H7 (cell line): ENCODE measurements at regions not wholly inside any gene's neighbourhood (a gene's known extent, or its start where the extent isn't known, plus 50 kb on each side); places are given as distances from the start of the nearest gene placed in this dataset.

Experiments used
- DNase-seq: peaks from one replicate; pipeline ENCODE4 v3.0.0; 2012
- H3K27me3 ChIP-seq: 2 replicates; pipeline ENCODE4 v1.6.0; 2011; ENCODE audit warnings: mild to moderate bottlenecking, low read length; ENCODE audit not compliant: control insufficient read depth, insufficient read depth
- H3K36me3 ChIP-seq: replicated peaks from 2 replicates; pipeline ENCODE4 v1.5.1; 2011; ENCODE audit warnings: low read length; ENCODE audit not compliant: control insufficient read depth, insufficient read depth
- H3K4me3 ChIP-seq: 2 replicates; pipeline ENCODE4 v1.5.1; 2011; ENCODE audit warnings: low read depth, mild to moderate bottlenecking, control low read depth, low read length, moderate library complexity; ENCODE audit not compliant: insufficient read depth

GRCh38 chr18:53991805-53992204 lies 232.7 kb downstream of the MBD2 start:
- no peak for DNase-seq
- H3K36me3 ChIP-seq: no peaks in the 10 kb centered on the region
- no peak overlapping the region for H3K4me3 ChIP-seq
- no peaks in the 10 kb centered on the region for H3K27me3 ChIP-seq

DNA sequence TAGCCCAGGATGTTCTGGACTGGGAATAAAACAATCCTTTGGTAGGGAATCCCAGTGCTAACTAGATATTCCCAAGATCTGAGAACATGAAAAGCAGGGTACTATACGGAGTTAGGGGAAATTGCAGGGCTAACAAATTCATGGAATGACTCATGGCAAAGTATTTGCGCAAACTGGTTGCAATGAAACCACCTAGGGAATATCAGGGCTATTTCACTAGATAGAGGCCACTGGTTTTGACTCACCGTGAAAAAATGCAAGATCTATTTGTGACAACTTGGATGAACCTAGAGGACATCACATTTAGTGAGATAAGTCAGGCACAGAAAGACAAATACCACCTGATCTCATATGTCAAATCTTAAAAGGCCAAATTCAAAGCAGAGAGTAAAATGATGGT lies 233.3 kb downstream of the MBD2 start:
- Histone ChIP-seq H3K27me3 (no peaks in the 10 kb centered on the region), H3K4me3 (no peak overlapping the region), H3K36me3 (no peaks in the 10 kb centered on the region)
- DNase-seq: no peak

DNA sequence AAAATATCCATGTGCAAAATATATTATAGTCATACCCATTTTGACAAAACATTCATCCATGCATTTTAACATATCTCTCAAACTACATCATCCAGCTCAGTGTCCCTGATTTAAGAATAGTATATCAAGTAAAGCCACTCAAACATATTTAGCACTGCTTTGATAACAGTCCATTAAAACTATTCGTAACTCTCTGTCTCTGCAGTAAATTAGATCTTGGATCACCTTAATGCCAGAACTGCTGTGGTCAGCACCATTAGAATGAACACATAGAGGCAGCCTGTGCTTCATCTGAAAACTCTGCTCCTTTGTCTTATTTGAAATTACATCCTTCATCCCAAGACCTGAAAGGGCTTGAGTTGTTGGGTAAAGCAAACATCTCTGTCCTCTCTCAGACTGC lies 234.0 kb downstream of the MBD2 start:
- DNase-seq: no peak
- H3K4me3 ChIP-seq: no peak overlapping the region
- no peaks in the 10 kb centered on the region for H3K36me3 ChIP-seq
- no peaks in the 10 kb centered on the region for H3K27me3 ChIP-seq

GRCh38 chr18:53984021-53984420 lies 240.4 kb downstream of the MBD2 start:
- DNase-seq: no peak
- Histone ChIP-seq H3K4me3 (no peak overlapping the region), H3K36me3 (no peaks in the 10 kb centered on the region)

GRCh38 chr18:53971331-53971730 lies 253.1 kb downstream of the MBD2 start:
- no peaks in the 10 kb centered on the region for H3K36me3 ChIP-seq
- no peak for DNase-seq
- H3K4me3 ChIP-seq: no peak overlapping the region
- H3K27me3 ChIP-seq: no peaks in the 10 kb centered on the region

More at GRCh38 chr18:53984021-53984420, 240.4 kb downstream of the MBD2 start:
- H3K27me3 ChIP-seq: no peaks in the 10 kb centered on the region

DNA sequence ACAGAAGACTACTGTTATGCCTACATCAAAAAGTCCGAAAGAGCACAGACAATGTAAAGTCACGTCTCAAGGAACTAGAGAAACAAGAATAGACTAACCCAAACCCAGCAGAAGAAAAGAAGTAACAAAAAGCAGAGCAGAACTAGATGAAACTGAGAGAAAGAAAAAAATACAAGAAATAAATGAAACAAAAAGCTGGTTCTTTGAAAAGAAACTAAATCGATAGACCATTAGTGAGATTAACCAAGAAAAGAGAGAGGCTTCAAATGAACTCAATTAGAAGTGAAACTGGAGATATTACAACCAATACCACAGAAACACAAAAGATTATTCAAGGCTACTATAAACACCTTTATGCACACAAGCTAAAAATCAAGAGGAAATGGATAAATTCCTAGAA lies 271.8 kb downstream of the MBD2 start:
- DNase-seq: no peak

GRCh38 chr18:53950545-53950944 lies 273.9 kb downstream of the MBD2 start:
- DNase-seq: peak; percentile 2
- no peak overlapping the region for H3K4me3 ChIP-seq
- no peaks in the 10 kb centered on the region for H3K27me3 ChIP-seq

More for the DNA sequence above, 271.8 kb downstream of the MBD2 start:
- no peaks in the 10 kb centered on the region for H3K27me3 ChIP-seq
- no peak overlapping the region for H3K4me3 ChIP-seq
- no peaks in the 10 kb centered on the region for H3K36me3 ChIP-seq

GRCh38 chr18:53948991-53949390 lies 275.5 kb downstream of the MBD2 start:
- Histone ChIP-seq H3K4me3 (no peak overlapping the region), H3K36me3 (no peaks in the 10 kb centered on the region), H3K27me3 (no peaks in the 10 kb centered on the region)
- no peak for DNase-seq

More at GRCh38 chr18:53950545-53950944, 273.9 kb downstream of the MBD2 start:
- no peaks in the 10 kb centered on the region for H3K36me3 ChIP-seq

- DNase-seq: no peak
- H3K4me3 ChIP-seq: no peak overlapping the region
- H3K27me3 ChIP-seq: no peaks in the 10 kb centered on the region
- no peaks in the 10 kb centered on the region for H3K36me3 ChIP-seq
Observed at GRCh38 chr18:53947092-53947640, 277.3 kb downstream of the MBD2 start.

- no peak for DNase-seq
Observed at GRCh38 chr18:53946594-53946993, 277.9 kb downstream of the MBD2 start.

GRCh38 chr18:53944721-53945120 lies 279.7 kb downstream of the MBD2 start:
- H3K4me3 ChIP-seq: no peak overlapping the region
- no peaks in the 10 kb centered on the region for H3K27me3 ChIP-seq
- DNase-seq: no peak
- no peaks in the 10 kb centered on the region for H3K36me3 ChIP-seq

More at GRCh38 chr18:53946594-53946993, 277.9 kb downstream of the MBD2 start:
- Histone ChIP-seq H3K36me3 (no peaks in the 10 kb centered on the region), H3K4me3 (no peak overlapping the region), H3K27me3 (no peaks in the 10 kb centered on the region)

DNA sequence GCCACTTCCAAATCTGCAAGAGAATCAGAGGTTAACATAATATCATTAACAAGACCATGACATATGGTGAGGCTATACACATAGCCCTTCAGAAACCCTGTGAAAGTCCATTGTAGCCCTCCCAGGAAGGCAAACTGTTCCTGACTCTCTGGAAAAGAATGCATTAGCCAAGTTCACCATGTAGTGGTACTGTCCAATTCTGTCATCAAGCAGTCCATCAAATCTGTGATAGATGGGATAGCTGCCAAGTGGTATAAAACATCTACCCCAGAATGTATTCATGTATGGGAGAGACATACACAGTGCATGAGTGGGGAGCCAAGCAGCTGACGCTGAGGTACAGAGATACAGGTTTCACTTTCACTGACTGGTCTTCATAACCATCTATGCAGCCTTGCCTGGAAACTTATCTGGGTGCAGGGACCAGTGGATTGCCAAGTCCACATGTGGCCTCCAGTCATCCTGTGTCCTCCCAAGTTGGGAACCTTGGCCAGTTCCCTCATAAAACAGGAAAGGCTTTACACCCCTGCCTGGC lies 281.1 kb downstream of the MBD2 start:
- Histone ChIP-seq H3K4me3 (no peak overlapping the region), H3K36me3 (no peaks in the 10 kb centered on the region), H3K27me3 (no peaks in the 10 kb centered on the region)
- no peak for DNase-seq

GRCh38 chr18:53941601-53942338 lies 282.7 kb downstream of the MBD2 start:
- Histone ChIP-seq H3K27me3 (no peaks in the 10 kb centered on the region), H3K4me3 (no peak overlapping the region), H3K36me3 (no peaks in the 10 kb centered on the region)
- no peak for DNase-seq

DNA sequence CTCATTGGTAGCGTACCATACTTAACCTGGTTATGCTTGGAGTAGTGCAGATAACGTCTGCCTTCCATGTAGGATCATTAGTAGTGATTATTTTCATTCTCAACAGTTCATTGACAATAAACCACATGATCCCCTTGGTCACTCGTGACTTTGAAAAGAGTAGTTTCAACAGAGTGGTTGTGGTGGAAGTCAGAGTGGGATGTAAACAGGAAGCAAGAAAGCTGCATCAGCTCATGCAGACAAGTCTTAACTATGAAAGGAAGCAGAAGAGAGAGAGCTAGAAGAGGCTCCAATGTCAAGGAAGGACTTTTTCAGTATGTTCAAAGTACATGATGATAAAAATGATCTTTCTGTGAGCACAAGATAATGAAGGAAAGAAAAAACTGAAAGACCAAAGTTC lies 287.4 kb downstream of the MBD2 start:
- no peaks in the 10 kb centered on the region for H3K27me3 ChIP-seq
- no peak for DNase-seq
- no peak overlapping the region for H3K4me3 ChIP-seq
- no peaks in the 10 kb centered on the region for H3K36me3 ChIP-seq

DNA sequence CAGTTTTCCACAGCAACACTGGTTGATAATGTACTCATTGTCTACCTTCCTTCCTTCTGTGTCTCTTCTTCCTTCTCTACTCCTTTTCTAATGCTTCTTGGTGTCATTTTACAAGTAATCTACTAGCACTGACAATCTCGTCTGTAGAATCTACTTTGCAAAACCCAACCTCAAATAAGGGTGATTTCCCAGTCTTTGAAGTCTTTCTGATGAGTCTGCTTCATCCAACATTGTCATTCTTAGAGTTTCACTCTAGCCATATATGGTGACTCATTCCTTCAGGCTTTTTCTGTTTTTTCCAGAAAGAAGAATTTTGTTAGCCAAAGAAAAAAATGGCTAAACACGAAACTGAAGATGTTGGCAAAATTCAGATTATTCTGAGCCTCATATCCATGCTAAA lies 288.7 kb downstream of the MBD2 start:
- DNase-seq: no peak
- Histone ChIP-seq H3K27me3 (no peaks in the 10 kb centered on the region), H3K36me3 (no peaks in the 10 kb centered on the region), H3K4me3 (no peak overlapping the region)
